Gastrocnemius medialis (tissue), 4 donors: ENCODE measurements at regions not wholly inside any gene's neighbourhood (a gene's known extent, or its start where the extent isn't known, plus 50 kb on each side); places are given as distances from the start of the nearest gene placed in this dataset.

Experiments used
- CTCF ChIP-seq, 5 experiments: fragments of 450-650 bp in 3 of 5; fragments of 200-600 bp in 2 of 5; sonication (generic) in 2 of 5; IDR thresholded peaks in 4 of 5; conservative IDR thresholded peaks in 1 of 5; 1 replicate in 4 of 5; 2 replicates in 1 of 5; pipeline ENCODE4 v1.5.1; 2016 to 2019; ENCODE audit warnings: antibody characterized with exemption in 5 of 5, mild to moderate bottlenecking in 3 of 5, moderate library complexity in 3 of 5
- POLR2A ChIP-seq, 2 donors: fragments of 450-650 bp; IDR thresholded peaks; one replicate each; pipeline ENCODE4 v1.6.1; 2017; ENCODE audit warnings: antibody characterized with exemption in 2 of 2, mild to moderate bottlenecking in 2 of 2, moderate library complexity in 2 of 2

DNA sequence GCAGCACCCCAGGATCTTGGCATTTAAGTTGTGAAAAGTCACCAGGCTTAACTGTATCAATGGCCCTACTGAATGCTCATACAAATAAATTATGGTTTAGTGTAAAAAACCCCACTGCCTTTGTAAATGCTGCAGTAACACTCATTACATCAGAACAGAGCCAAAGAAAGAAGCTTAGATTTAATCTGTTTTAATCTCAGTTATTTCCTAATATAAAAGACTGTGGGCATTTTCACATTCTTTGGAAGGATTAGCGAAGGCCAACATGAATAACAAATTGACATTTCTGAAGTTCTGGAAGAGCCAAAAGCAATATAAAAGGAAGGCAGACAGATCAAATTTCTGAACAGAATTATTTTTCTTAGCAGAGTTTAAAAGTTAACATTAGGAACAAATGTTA is 140.0 kb upstream of the HCCS start:
- TF ChIP-seq CTCF (IDR thresholded peaks at IDR 0.05 in 4 of 5, conservative IDR thresholded peaks at IDR 0.05 in 1 of 5) (no peak), POLR2A (IDR thresholded peaks at IDR 0.05) (no peak)
